ENCODE measurements at regions not wholly inside any gene's neighbourhood (a gene's known extent, or its start where the extent isn't known, plus 50 kb on each side); places are given as distances from the start of the nearest gene placed in this dataset.

- in situ Hi-C loops (cut with HindIII; ENCODE audit: low pct_ligation_motif_present, low pct_unique_long_range_greater_than_20kb, low sequenced_read_pairs): no loop called here
- DNase-seq: no peak
Observed at GRCh38 chr22:22039286-22040074, 56.9 kb upstream of the TOP3B start.

DNA sequence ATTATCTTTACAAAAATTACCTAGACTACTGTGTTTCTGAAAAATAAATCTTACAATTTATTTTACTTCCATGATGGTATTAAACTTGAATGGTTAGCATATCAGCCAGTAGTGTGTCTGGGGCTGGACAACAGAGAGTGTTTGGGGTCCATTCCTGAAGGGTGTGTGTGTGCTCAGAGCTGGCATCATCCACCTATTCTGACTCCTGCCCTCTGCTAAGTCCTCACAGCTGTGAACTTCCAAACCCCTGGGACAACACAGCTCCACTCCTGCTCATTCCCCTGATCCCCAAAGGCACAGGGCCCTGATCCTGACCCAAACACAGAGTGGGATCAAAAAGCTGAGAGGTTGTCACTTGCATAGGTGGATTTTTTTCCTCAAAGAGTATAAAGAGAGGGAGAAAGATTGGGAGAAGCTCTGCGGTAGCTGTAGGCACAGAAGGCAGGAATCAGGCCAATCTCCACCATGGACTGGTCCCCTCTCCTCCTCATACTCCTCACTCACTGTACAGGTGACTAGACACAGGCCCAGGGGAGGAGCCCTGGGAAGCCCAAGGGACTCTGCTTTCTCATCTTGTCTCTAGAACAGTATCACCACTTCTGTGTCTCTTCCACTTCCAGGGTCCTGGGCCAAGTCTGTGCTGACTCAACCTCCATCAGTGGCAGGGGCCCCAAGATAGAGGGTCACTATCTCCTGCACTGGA is 55.7 kb upstream of the TOP3B start:
- in situ Hi-C loops (cut with HindIII; ENCODE audit: low pct_ligation_motif_present, low pct_unique_long_range_greater_than_20kb, low sequenced_read_pairs): no loop called here

GRCh38 chr22:22037740-22038139 is 55.2 kb upstream of the TOP3B start:
- no peak for DNase-seq
- in situ Hi-C loops (cut with HindIII; ENCODE audit: low pct_ligation_motif_present, low pct_unique_long_range_greater_than_20kb, low sequenced_read_pairs): no loop called here

More for the DNA sequence above, 55.7 kb upstream of the TOP3B start:
- no peak for DNase-seq

DNA sequence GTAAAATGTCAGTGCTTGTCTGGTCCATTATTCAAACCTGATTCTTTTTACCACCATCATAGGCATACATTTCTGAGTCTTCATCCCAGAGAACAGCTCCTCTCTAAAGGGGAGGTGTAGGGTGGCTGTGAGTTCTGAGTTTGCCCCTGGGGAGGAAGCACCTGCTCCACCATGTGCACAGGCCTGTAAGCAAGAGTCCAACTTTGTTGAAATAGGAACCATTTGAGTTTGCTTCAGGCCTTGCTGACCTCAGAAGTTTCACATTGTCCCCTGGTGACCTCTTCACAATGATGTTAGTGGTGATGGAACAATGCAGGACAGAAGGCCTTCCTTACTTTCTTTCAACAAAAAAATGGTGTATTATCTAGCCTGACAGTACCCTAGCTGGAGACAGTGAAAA is 54.6 kb upstream of the TOP3B start:
- in situ Hi-C loops (cut with HindIII; ENCODE audit: low pct_ligation_motif_present, low pct_unique_long_range_greater_than_20kb, low sequenced_read_pairs): no loop called here
- DNase-seq: no peak

GRCh38 chr22:22036588-22036987 is 54.0 kb upstream of the TOP3B start:
- no peak for DNase-seq
- in situ Hi-C loops (cut with HindIII; ENCODE audit: low pct_ligation_motif_present, low pct_unique_long_range_greater_than_20kb, low sequenced_read_pairs): no loop called here

- in situ Hi-C loops (cut with HindIII; ENCODE audit: low pct_ligation_motif_present, low pct_unique_long_range_greater_than_20kb, low sequenced_read_pairs): no loop called here
- no peak for DNase-seq
Observed at GRCh38 chr22:22035771-22036314, 53.3 kb upstream of the TOP3B start.

DNA sequence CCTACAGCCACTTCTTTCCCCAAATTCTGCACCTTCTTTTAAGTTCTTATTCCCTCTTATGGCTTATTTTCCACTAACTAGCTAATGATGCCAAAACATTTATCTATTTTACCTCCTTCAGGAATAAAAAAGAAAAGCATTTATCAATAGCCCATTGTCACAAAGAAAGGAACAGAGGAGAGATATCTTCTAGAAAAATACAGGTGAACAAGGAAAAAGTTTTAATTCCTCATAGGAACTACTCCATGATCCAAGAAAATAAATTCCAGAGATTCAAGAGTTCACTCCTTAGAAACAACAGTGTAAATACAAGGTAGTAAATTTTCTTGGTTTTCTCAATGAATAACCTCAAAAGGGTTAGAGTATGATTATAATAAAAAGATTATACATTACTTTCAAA is 52.6 kb upstream of the TOP3B start:
- DNase-seq: no peak
- in situ Hi-C loops (cut with HindIII; ENCODE audit: low pct_ligation_motif_present, low pct_unique_long_range_greater_than_20kb, low sequenced_read_pairs): no loop called here

- in situ Hi-C loops (cut with HindIII; ENCODE audit: low pct_ligation_motif_present, low pct_unique_long_range_greater_than_20kb, low sequenced_read_pairs): no loop called here
- no peak for DNase-seq
Observed at GRCh38 chr22:22034469-22035132, 52.0 kb upstream of the TOP3B start.

DNA sequence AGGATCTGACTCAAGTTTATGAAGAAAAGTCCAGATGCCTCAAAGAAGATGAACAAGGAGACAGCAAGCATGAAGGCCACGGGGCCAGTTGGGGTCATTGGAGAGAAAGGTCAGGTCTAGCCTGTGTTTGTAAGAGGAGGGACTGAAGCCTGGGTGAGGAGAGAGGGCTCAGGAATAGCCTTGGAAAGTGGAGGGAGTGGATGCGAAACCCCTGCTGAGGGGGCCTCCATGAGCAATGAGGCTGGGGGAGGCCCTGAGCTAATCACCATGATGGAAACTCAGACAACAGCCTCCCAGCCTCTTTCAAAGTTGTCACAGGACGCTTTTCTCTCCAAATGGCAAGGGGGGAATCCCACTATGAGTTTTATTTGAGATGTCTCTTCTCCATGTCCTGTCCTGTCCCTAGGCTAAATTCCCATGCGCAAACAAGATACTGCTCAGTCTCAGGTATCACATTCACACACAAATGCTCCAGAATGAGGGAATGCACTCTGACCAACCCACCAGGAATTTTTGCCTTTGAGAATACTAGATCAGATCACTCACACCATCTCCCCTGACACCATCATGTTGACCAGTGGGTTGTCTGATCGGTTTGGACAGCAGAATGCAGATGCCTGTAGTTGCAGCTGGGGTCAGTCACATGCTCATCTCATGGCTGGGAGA is 51.3 kb upstream of the TOP3B start:
- no peak for DNase-seq
- in situ Hi-C loops (cut with HindIII; ENCODE audit: low pct_ligation_motif_present, low pct_unique_long_range_greater_than_20kb, low sequenced_read_pairs): no loop called here

DNA sequence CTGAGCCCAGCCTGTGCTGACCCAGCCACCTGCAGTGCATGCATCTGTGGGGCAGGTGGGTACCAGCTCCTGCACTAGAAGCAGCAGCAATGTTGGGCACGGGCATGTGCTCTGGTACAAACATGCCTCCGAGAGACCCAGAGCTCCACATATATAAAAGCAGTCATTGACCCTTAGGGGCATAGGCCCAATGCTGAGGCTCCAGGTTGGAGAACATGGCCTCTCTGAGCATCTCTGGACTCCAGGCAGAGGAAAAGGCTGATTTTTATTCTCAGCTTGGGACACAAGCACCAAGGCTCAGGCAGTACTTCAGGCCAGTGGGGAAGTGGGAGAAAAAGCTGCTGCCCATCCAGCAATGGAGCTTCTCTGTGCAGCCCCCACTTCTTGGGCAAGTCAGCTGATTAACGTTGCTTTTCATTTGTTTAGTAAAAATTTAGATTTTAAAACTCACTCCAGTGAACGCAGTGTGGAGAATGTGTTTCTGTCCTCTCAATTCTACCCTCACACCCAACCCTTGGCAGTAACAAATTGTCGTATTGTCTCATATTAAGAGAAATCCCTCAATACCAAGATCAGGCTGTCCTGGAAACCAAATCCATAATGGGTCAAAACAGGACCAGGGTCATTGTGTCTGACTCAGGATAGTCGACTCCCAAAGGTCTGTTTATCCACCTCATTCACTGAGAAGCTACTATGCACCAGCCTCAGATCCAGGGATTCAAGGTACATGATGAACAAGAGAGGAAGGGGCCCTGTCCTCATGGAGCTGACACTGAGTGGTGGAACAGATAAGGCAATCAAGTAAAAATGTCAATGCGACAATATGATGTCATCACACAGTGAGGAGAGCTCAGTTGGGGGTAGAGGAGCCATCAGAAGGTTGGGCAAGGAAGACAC is 50.6 kb upstream of the TOP3B start:
- no peak for DNase-seq
- in situ Hi-C loops (cut with HindIII; ENCODE audit: low pct_ligation_motif_present, low pct_unique_long_range_greater_than_20kb, low sequenced_read_pairs): no loop called here

DNA sequence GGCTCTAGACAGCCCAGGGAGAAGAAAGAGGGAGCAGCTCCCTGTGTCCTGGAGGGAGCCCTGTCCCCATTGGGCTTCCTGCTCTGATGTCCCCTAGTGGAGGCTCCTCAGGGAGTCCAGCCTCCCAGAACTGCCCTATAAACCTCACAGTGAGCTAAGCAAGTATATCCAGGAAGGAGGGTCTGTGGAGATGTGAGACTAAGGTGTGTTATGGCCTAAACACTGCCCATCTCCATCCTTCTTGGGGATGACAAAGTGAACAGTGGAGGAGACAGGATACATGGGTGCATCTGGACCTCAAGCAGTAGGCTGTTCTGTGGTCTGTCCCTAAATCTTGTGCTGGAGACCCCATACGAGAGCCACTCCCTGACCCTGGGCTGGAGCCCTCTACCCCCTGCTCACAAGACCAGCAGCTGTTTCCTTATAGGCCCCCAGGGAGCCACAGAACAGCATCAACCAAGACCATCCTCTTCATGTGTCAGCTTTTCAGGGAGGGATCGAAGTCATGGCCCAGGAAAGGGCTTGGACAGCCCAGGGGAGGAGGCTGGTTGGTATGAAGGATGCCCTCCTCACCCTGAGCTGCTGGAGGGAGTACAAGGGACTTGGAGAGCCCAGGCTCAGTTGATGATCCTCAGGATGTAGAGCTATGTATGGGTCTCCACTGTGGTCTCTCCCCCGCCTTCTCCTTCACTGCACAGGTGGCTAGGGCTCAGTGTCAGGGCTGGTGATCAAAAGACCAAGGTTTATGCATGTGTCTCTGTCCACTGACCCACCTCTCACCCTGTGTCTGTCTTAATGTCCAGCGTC is 49.7 kb upstream of the TOP3B start:
- in situ Hi-C loops (cut with HindIII; ENCODE audit: low pct_ligation_motif_present, low pct_unique_long_range_greater_than_20kb, low sequenced_read_pairs): no loop called here
- DNase-seq: no peak

All from ACHN (cell line).